GM12878 (cell line): ENCODE measurements at regions not wholly inside any gene's neighbourhood (a gene's known extent, or its start where the extent isn't known, plus 50 kb on each side); places are given as distances from the start of the nearest gene placed in this dataset.

Experiments used
- ATAC-seq: fragments of 200-7000 bp; cut with Tn5 transposase; 3 replicates; pipeline ENCODE4 v1.9.1; 2020; ENCODE audit warnings: mild to moderate bottlenecking, moderate library complexity
- BruUV-seq: library from RNA; stranded (reverse); fragments of 400-500 nt; replicated peaks from 2 replicates; lab custom pipeline; 2021; lab: Mats Ljungman, UMichigan
- CTCF ChIA-PET: fragments of 300-600 bp; sonication (Branson Sonifier 250); formaldehyde crosslinking; extraction: SDS; loops from one replicate; lab custom pipeline; 2021; ENCODE audit warnings: inconsistent platforms; lab: Yijun Ruan, JAX
- POLR2A ChIA-PET: fragments of 350-600 bp; formaldehyde crosslinking; extraction: SDS; loops from one replicate; lab custom pipeline; 2021; ENCODE audit warnings: inconsistent platforms; lab: Charles Lee
- RAD21 ChIA-PET: fragments of 300-600 bp; sonication (Branson Sonifier 250); formaldehyde crosslinking; loops from one replicate; lab custom pipeline; 2023; ENCODE audit warnings: antibody characterized with exemption; ENCODE audit not compliant: unreplicated experiment; lab: Charles Lee
- SMC1A ChIA-PET: fragments of 300-600 bp; sonication (Branson Sonifier 250); formaldehyde crosslinking; loops from one replicate; lab custom pipeline; 2023; ENCODE audit not compliant: unreplicated experiment, uncharacterized antibody; lab: Charles Lee
- DNase-seq: peaks from one replicate; pipeline ENCODE4 v3.0.0-alpha.2; 2011; ENCODE audit warnings: low read depth, low spot score
- FAIRE-seq: peaks from 3 replicates; lab custom pipeline; 2011; peaks lifted over from hg19 to GRCh38; lab: Jason Lieb, UNC
- H2AFZ ChIP-seq: 2 replicates; pipeline ENCODE4 v1.6.0; 2011; ENCODE audit warnings: low read depth, low read length, control low read depth; ENCODE audit not compliant: control insufficient read depth
- H3K27ac ChIP-seq: 2 replicates; pipeline ENCODE4 v1.5.1; 2011; ENCODE audit warnings: control low read depth; ENCODE audit not compliant: control insufficient read depth, insufficient read depth
- H3K27me3 ChIP-seq, 2 experiments: replicated peaks in 1 of 2; 2 replicates each; pipeline versions ENCODE4 v1.6.0 to v1.6.1; 2011; ENCODE audit warnings: low read length in 1 of 2; ENCODE audit not compliant: control insufficient read depth in 2 of 2, insufficient read depth in 2 of 2
- H3K36me3 ChIP-seq, 2 experiments: 2 replicates each; pipeline ENCODE4 v1.5.1; 2011; ENCODE audit warnings: low read length in 1 of 2; ENCODE audit not compliant: control insufficient read depth in 2 of 2, insufficient read depth in 2 of 2
- H3K4me1 ChIP-seq: 2 replicates; pipeline ENCODE4 v1.6.1; 2011; ENCODE audit warnings: mild to moderate bottlenecking, low read length, moderate library complexity, mixed read lengths; ENCODE audit not compliant: control insufficient read depth, insufficient read depth
- H3K4me2 ChIP-seq: 2 replicates; pipeline ENCODE4 v1.6.0; 2011; ENCODE audit warnings: control low read depth; ENCODE audit not compliant: control insufficient read depth, insufficient read depth
- H3K4me3 ChIP-seq: fragments of 200-600 bp; sonication (generic); 2 replicates; pipeline ENCODE4 v1.5.1; 2016
- H3K79me2 ChIP-seq: 2 replicates; pipeline ENCODE4 v1.6.0; 2011; ENCODE audit warnings: low read length; ENCODE audit not compliant: control insufficient read depth, insufficient read depth
- H3K9ac ChIP-seq: 2 replicates; pipeline ENCODE4 v1.8.0; 2011; ENCODE audit warnings: low read length, control low read depth, mixed read lengths; ENCODE audit not compliant: control insufficient read depth, insufficient read depth
- H3K9me3 ChIP-seq: replicated peaks from 3 replicates; pipeline ENCODE4 v1.5.1; 2011; ENCODE audit warnings: mild to moderate bottlenecking, low read length; ENCODE audit not compliant: control insufficient read depth, insufficient read depth
- H4K20me1 ChIP-seq: 2 replicates; pipeline ENCODE4 v1.6.0; 2011; ENCODE audit not compliant: control insufficient read depth, insufficient read depth
- IKZF2 ChIP-seq, 2 experiments: fragments of 450-650 bp; IDR thresholded peaks; 2 replicates each; pipeline ENCODE4 v1.6.1; 2017; ENCODE audit warnings: mild to moderate bottlenecking in 2 of 2, moderate library complexity in 2 of 2
- ZNF217 ChIP-seq: fragments of 450-650 bp; IDR thresholded peaks from 2 replicates; pipeline ENCODE4 v1.6.1; 2017; ENCODE audit warnings: antibody characterized with exemption, mild to moderate bottlenecking
- WGBS: methylation state at CpG from one replicate; pipeline ENCODE4 v1.1.6; 2016; ENCODE audit warnings: low lambda C conversion rate; ENCODE audit not compliant: insufficient replicate concordance, insufficient coverage; ENCODE audit errors: missing lambda C conversion rate; 5-methylcytosine and 5-hydroxymethylcytosine counted together
- in situ Hi-C: fragments of 300-500 bp; cut with MboI; formaldehyde crosslinking; loops from 9 replicates; pipeline ENCODE4 v1.14.3; 2018; ENCODE audit warnings: mixed read lengths
- intact Hi-C: fragments of 100-400 bp; cut with micrococcal nuclease; formaldehyde crosslinking; loops from one replicate; pipeline ENCODE4 v1.14.2; 2022; ENCODE audit not compliant: unreplicated experiment
- TF ChIP-seq, protein P1 (sequence below): fragments of 450-650 bp; IDR thresholded peaks from 2 replicates; pipeline ENCODE4 v1.6.1; 2017; ENCODE audit warnings: mild to moderate bottlenecking, moderate library complexity
- TF ChIP-seq, protein P2 (sequence below): IDR thresholded peaks from 2 replicates; pipeline ENCODE4 v1.6.1; 2011; ENCODE audit warnings: mild to moderate bottlenecking, low read depth, low read length, moderate library complexity; ENCODE audit not compliant: insufficient replicate concordance
- TF ChIP-seq, protein P3 (sequence below): fragments of 450-650 bp; formaldehyde crosslinking; IDR thresholded peaks from 2 replicates; pipeline ENCODE4 v1.5.0; 2022; ENCODE audit warnings: mild to moderate bottlenecking, missing genetic modification characterization

DNA sequence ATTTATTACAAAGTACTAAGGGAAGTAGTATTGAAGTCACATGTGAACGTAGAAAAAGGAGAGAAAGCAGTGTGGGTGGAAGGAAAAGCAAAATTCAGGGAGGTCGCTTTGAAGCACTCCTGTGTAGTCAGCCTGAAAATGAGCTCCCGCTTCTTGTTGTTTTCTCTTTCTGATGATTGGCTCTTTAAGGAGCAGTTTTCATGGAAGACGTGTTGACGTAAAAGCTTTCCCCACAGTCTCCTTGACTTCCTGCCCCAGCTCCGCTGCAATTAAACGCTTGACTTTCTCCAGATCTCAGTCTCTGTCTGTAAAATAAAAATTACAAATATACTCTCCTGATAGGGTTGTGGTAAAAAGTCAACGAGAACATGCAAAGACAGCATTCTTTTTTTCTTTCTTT lies 661.5 kb upstream of the ZP4 start:
- no peaks in the 10 kb centered on the region for H3K79me2 ChIP-seq
- ATAC-seq (no peak), DNase-seq (no peak), FAIRE-seq (no peak)
- H3K27me3 ChIP-seq = no peaks in the 10 kb centered on the region
- H3K36me3 ChIP-seq = no peaks in the 10 kb centered on the region
- no peaks in the 10 kb centered on the region for H3K9me3 ChIP-seq
- 34% methylated on average over 8 of the region's 8 CpGs for WGBS
- no TSS peak for BruUV-seq
- RAD21 ChIA-PET = no interaction called here
- CTCF ChIA-PET = no interaction called here
- no peak overlapping the region for H3K27ac ChIP-seq
- no peak overlapping the region for H3K4me2 ChIP-seq
- H3K9ac ChIP-seq = no peak overlapping the region
- H3K4me1 ChIP-seq = no peaks in the 10 kb centered on the region
- POLR2A ChIA-PET = no interaction called here
- H4K20me1 ChIP-seq = no peaks in the 10 kb centered on the region
- TF ChIP-seq ZNF217 = no peak
- TF ChIP-seq, protein P1, sequence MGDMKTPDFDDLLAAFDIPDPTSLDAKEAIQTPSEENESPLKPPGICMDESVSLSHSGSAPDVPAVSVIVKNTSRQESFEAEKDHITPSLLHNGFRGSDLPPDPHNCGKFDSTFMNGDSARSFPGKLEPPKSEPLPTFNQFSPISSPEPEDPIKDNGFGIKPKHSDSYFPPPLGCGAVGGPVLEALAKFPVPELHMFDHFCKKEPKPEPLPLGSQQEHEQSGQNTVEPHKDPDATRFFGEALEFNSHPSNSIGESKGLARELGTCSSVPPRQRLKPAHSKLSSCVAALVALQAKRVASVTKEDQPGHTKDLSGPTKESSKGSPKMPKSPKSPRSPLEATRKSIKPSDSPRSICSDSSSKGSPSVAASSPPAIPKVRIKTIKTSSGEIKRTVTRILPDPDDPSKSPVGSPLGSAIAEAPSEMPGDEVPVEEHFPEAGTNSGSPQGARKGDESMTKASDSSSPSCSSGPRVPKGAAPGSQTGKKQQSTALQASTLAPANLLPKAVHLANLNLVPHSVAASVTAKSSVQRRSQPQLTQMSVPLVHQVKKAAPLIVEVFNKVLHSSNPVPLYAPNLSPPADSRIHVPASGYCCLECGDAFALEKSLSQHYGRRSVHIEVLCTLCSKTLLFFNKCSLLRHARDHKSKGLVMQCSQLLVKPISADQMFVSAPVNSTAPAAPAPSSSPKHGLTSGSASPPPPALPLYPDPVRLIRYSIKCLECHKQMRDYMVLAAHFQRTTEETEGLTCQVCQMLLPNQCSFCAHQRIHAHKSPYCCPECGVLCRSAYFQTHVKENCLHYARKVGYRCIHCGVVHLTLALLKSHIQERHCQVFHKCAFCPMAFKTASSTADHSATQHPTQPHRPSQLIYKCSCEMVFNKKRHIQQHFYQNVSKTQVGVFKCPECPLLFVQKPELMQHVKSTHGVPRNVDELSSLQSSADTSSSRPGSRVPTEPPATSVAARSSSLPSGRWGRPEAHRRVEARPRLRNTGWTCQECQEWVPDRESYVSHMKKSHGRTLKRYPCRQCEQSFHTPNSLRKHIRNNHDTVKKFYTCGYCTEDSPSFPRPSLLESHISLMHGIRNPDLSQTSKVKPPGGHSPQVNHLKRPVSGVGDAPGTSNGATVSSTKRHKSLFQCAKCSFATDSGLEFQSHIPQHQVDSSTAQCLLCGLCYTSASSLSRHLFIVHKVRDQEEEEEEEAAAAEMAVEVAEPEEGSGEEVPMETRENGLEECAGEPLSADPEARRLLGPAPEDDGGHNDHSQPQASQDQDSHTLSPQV = no peak
- no peak for TF ChIP-seq IKZF2 (IDR thresholded peaks at IDR 0.05)
- TF ChIP-seq, protein P2, sequence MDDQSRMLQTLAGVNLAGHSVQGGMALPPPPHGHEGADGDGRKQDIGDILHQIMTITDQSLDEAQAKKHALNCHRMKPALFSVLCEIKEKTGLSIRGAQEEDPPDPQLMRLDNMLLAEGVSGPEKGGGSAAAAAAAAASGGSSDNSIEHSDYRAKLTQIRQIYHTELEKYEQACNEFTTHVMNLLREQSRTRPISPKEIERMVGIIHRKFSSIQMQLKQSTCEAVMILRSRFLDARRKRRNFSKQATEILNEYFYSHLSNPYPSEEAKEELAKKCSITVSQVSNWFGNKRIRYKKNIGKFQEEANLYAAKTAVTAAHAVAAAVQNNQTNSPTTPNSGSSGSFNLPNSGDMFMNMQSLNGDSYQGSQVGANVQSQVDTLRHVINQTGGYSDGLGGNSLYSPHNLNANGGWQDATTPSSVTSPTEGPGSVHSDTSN = no peak
- TF ChIP-seq, protein P3, sequence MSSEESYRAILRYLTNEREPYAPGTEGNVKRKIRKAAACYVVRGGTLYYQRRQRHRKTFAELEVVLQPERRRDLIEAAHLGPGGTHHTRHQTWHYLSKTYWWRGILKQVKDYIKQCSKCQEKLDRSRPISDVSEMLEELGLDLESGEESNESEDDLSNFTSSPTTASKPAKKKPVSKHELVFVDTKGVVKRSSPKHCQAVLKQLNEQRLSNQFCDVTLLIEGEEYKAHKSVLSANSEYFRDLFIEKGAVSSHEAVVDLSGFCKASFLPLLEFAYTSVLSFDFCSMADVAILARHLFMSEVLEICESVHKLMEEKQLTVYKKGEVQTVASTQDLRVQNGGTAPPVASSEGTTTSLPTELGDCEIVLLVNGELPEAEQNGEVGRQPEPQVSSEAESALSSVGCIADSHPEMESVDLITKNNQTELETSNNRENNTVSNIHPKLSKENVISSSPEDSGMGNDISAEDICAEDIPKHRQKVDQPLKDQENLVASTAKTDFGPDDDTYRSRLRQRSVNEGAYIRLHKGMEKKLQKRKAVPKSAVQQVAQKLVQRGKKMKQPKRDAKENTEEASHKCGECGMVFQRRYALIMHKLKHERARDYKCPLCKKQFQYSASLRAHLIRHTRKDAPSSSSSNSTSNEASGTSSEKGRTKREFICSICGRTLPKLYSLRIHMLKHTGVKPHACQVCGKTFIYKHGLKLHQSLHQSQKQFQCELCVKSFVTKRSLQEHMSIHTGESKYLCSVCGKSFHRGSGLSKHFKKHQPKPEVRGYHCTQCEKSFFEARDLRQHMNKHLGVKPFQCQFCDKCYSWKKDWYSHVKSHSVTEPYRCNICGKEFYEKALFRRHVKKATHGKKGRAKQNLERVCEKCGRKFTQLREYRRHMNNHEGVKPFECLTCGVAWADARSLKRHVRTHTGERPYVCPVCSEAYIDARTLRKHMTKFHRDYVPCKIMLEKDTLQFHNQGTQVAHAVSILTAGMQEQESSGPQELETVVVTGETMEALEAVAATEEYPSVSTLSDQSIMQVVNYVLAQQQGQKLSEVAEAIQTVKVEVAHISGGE (CRISPR knock-in tag) = no peak
- SMC1A ChIA-PET = no interaction called here
- no peak overlapping the region for H2AFZ ChIP-seq
- in situ Hi-C loops (no loop called here), intact Hi-C loops (no loop called here)
- H3K4me3 ChIP-seq = no peak overlapping the region
